M059J (cell line): ENCODE measurements at regions not wholly inside any gene's neighbourhood (a gene's known extent, or its start where the extent isn't known, plus 50 kb on each side); places are given as distances from the start of the nearest gene placed in this dataset.
"Not testable (repeated sequence)": the region's sequence is repeated elsewhere in the genome, so short reads cannot be mapped to it uniquely, and the experiment has no call there.

Source experiments
- DNase-seq: peaks from one replicate; pipeline ENCODE4 v3.0.0-alpha.2; 2012; ENCODE audit warnings: low read depth

DNA sequence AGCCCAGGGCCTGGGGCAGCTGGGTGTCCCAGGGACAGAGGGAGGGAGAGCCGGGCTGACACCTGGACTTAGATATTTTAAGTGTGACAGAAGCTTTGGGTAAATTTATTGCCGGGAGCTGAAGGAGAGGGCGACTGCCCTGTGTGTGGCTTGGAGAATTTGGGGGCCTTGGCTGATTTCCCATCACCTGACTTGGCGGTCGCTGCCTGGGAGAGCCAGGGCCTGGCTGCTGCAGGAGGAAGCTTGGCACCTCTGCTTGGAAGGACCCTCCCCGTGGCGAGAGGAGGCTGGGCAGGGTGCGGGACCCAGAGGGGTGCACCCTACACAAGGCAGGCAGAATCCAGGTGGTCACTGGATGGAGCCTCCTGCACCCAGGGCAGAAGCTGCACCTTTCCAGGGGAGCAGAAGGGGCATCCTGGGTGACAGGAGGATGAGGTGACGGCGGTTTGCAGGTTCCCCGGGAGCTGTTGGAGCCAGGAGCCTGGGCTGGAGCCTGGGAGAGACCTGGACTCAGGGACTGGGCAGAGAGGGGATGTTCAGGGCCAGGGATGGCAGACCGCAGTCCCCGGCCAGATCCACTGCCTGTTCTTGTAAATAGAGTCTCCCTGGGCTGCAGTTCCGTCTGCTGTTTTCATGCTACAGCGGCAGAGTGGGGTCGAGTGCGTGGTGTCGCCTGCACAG, 72.0 kb downstream of the RGS12 start:
- DNase-seq: no peak

DNA sequence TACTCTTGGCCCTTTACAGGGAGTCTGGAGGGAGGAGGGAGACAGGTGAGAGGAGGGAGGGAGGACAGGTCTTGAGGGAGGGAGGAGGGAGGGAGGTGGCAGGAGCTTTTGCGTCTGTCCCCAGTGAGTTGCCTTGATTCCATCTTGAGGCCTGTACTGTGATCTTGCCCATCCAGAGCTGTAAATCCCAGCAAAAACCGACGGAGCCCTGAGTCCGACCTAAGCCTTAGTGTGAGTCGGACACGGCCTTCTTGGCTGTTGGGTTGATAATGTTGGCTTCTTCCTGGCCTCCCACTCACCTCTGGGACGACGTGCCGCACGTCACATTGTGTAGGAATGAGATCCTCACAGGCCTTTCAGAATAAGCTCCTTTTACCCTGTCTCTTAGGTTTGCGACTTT, 72.5 kb downstream of the RGS12 start:
- no peak for DNase-seq

DNA sequence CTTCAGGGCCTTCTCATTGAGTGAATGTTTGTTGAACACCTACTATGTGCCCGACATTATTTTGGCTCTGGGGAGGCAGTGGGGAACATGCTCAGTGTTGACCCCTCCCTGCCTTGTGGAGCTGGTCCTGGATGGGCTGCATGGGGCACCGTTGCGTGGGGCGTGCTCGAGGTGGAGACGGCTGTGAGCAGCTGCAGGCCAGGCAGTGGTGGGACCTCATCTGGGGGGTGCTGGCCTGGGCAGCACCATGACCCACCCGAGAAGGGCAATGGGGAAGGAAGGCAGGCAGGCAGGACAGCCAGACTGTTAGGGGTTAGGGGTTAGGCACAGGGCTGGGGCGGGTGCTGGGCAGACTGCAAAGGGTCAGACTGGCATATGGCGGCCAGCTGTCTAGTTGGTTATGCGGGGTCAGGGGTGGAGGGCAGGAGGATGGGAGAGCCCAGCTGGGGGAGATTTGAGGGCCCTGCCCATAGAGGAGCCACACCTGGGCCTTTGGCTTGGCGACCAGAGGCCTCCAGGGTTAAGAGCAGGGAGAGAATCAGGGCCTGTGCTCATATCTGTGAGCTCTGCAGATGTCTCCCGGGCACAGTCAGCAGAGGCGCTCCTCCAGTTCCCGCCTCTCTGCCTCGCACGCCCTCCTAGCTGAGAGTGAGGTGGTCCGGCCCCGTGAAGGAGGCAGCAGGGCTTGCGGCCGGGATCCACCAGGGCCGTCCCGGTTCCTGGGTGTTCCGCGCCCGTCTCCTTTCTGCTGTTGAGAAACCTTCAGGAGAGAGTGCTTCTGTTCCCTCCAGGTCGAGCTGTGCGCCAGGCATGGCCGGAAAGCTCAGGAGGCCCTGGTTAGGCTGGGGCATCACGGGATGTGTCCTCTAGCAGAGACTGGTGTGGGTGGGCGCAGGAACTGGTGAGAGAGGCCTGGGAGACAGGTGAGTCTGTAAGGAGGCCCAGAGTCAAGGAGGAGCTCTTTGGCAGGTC, 73.3 kb downstream of the RGS12 start:
- no peak for DNase-seq

DNA sequence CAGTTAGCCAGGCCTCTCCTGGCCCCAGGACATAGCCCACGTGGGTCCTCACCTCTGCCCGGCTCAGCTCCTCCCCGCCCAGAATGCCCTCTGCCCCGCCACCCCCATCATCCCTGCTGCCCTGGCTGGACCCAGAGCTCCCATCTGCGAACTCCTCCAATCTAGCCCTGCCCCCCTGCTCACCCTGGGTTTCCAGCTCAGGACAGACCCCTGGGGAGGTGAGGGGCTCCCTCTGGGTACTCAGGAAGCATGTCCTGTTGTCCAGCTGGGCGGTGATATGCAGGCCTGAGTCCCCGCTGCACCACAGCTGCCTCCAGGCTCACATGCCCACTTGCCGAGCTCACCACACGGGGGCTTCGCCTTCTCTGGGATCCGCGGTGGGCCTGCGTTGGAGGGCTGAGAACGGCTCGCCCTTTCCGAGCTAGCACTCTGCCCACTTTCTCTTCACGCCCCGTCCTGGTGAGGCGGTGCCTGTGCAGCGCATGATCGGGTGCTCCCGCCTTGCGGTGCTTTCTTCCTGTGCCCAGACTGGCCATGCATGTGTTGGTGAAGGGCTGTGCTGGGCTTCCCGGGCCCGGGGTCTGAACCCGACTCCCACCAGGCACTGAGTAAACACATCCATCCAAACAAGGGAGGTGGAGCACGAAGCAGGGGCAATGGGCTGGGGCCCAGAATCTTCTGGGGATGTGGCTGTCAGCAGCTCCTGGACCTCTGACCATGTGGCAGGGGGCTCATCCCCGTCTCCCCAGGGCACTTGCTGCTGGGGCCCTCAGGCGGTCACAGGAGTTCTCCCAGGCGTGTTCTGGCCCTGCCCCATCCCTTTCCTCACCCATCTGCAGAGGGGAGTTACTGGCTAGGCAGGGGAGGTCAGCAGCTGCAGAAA, 74.3 kb downstream of the RGS12 start:
- DNase-seq: no peak

DNA sequence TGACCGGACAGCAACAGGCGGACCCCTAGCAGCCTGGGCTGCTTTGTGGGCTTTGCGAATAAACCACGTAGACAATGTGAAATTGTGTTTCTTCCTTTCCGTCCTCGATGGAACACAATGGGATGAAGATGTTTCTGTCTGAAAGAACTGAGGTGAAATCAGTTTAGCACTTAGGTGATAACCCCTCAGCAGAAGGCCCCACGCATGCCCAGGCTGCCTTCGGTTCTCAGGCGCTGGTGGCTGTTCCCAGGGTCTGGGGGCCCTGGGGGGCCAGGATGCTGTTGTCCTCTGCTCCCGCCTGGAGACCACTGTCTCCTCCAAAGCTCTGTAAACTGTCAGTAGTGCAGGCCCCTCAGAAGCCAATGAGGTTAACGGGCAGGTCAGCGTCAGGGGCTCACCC, 73.9 kb upstream of the HGFAC start:
- DNase-seq: no peak

DNA sequence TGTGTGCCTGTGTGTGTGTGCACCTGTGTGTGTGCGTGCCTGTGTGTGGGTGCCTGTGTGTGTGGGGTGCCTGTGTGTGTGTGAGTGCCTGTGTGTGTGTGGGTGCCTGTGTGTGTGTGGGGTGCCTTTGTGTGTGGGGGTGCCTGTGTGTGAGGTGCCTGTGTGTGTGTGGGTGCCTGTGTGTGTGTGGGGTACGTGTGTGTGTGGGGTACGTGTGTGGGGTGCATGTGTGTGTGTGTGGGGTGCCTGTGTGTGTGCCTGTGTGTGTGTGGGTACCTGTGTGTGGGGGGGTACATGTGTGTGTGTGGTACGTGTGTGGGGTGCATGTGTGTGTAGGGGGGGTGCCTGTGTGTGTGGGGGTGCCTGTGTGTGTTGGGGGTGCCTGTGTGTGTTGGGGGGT, 73.4 kb upstream of the HGFAC start:
- DNase-seq: no peak

DNA sequence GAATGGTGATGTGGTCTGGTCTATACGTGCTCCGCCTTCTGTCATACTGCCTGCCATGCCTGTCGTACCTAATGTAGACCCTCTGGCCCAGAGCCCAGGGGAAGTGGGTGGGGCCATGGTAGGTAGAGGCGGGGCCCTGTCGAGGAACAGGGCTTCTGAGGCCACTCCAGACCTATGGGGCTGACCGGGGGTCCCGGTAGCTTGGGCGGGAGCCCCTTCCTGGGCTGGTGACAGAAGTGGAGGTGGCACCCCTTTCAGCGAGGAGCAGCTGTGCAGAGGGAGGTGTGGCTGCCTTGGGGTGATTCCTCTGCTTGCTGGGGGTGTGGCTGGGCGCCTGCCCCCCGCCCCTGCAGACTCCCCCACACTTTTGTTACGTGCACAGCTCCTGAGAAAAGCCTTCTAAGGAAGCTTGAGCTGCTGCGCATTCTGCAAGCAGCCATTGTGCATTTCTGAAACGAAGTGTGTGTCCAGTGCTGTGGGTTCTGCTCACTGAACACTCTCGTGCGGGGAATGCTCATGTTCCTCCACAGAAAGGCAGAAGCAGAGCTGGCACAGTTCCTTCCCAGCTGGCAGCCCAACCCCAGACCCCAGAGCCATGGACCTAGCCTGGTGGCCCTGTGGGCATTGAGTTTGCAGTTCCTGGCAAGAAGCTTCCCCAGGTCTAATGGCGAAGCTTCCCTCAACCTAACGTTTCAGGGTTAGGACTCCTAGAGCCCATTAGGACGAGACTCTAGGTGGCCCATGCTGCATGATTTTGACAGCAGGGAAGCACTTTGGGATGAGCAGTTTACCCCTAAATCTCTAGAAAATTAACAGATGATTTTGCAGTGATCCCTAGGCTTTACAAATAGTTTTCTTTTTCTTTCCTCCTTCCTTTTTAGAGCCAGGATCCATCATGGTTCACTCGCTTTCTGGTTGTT, 72.7 kb upstream of the HGFAC start:
- DNase-seq: no peak

DNA sequence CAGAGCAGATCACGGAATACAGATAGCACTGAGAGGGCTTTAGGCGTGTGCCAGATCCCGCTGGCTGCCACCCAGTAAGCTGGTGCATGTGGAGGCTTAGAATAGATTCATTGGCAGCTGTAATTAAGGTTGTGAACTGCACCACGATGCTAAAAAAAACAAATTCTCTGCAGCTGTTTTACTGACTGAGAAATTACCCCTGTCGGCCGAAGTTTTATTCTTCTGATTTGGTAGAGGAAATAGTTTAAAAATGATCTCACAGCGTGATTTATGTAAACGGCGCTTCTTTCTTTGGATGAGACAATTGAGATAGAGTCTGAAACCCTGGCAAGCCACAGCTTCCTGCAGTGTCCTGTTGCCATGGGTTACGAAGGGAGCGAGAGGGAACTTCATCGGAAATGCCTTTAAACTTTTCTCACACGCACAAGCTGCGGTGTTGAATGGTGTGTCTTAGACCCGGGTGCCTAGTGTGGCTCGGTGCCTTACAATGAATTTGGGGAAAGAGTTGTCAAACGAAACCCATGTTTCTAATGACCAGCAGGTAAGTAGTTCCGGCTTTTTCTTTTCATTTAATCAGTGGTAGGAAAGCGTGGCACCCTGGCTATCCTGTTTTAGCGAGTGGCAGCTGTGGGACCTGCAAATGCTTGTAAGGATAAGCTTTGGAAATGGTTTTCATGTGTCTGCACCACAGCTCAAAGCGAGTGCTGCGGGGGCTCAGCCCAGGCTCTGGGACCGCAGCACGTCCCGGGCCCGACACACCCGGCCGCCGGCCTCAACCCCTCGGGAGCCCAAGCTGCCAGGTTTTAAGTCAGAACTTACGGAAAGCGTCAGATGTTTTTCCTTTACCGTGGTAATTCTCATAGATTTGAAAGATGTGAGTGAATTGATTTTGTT, 71.7 kb upstream of the HGFAC start:
- DNase-seq: peak; percentile 96

DNA sequence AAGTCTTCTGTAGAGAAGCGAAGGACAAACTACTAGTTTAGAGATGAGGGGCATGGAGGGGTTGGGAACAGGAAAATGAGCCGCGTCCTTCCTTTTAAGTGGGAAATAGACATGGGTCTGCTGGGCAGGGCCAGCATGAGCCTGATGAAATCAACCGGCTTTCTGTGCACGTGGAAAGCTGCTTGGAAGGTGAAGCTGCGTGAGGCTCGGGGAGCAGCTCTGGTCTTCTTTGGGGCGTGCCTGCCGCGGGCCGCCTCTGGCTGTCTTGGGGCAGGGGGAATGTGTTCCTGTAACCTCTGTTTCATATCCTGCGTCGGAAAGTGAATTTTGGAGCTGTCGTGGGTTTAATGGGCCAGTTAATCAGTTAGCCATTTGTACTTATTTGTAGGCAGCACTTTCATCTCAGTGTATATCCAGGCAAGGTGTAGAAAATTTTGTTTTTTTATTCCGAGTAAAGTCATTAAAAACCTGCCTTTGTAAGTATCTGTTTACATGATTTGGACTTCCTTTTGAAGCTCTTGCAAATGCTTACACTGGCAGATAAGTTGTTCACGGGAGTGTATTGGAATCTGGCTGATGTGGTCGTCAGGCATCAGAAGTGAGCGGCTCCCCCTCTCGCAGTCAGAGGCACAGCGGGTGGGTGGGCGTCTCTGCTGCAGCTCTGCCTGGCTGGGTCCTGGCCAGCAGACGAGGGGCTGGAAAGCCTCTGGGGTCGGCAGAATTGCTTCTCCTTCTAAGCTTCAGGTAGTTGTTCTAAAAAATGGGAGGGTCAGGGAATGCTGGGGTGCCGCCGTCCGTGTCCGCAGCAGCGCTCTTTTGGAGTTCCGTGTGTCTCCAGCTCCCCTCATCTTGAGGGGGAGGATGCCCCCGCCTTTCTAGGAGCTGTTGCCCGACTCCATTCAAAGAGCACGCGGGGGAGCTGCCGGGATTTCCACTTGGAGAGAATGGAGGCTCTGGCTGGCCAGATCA, 70.5 kb upstream of the HGFAC start:
- DNase-seq: no peak

DNA sequence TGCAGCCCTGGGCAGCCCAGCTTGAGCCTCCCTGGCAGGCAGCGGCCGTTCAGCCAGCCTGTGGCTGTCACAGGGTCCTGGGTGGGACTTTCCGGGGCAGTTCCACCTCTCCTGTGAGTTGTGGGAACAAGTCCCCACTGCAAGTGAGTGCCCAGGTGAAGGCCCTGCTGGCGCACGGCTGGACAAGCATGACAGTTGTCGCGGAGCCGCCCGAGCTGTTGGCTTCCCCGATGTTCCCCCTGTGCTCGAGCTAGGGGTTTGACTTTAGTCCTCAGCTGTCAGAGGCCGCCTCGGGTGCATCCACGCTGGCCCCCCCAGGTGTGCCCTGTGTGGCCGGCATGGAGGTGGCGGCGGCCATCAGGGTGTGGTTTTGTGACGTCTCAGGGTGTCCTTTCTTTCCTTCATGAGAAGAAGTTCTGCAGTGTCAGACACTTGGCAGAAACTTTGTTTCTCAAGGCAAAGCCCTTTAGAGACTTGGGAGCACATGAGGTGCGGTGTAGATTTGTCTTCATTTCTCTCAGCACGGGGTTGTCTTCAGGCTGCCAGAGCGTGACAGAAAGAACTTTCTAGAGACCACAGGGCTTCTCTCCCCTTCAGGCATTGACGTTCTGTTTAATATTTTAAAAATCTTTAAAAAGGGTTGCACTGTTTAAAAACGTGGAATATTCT, 69.4 kb upstream of the HGFAC start:
- no peak for DNase-seq

DNA sequence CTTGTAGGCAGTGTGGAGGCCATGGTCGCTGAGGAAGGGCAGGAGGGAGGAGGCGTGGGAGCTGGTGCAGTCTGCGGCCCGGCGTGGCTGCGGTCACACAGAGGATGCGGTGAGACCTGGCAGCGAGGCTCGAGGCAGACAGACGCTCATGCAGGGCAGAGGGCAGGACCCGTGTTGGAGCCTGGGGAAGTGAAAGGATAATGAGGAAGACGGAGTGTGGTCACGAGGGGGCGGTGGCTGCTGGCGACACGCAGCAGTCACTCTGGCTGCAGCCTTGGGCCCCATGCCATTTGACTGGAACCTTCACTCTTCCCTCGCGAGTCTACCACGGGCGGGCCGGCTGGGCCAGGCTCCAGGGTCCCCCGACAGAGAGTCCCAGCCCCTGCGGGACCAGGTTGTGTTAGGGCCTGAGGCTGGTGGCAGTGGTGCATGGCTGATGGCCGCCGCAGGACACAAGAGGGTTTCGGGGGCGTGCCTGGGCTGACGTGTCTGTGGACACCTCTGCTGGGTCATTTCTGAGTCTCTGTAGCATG, 68.8 kb upstream of the HGFAC start:
- no peak for DNase-seq

DNA sequence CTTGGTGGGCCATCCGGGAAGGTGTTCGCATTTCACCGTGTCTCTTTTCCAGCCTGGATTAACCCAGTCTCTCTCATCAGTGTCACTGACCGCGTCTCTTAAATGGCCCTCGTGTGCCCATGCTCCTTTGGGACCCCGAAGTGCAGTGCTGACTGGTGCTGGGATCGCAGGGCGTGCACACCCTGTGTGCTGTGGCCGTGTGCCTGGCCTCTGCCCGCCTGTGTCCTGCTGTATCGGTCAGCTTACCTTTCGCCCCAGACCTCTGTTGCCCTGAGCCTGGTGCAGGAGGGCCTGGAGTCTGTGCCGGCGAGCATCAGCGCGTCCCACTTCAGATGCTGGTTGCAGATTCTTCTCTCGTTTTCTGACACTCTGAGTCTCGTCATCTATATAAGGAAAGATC, 68.3 kb upstream of the HGFAC start:
- no peak for DNase-seq

DNA sequence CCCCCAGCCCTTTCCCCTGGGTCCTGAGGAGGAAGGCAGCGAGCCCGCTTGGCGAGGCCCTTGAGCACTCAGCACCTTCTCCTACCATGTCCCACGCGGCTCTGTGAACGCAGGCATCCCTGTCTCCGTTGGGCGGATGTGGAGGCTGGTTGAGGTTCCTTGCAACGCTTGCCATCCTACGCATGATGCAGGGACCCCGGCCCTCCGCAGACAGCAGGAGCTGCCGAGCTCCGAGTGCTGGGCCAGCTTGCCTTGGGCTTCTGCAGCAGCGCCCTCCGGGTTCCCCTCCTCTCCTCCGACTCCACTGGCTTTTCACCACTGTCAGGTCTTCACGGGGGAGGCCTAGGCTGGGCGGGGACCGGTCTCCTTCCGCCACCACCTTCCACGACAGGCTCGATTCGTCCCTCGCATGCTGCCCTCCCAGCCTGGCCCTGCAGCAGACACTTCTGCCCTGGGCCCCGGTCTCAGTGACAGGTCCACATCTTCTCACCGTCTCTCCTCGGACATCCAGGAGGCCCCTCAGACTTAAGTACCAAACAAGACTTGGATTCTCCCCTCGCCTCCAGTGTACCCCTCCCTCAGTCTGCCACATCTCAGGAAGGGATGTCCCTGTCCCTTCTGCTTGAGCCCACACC, 67.6 kb upstream of the HGFAC start:
- no peak for DNase-seq

DNA sequence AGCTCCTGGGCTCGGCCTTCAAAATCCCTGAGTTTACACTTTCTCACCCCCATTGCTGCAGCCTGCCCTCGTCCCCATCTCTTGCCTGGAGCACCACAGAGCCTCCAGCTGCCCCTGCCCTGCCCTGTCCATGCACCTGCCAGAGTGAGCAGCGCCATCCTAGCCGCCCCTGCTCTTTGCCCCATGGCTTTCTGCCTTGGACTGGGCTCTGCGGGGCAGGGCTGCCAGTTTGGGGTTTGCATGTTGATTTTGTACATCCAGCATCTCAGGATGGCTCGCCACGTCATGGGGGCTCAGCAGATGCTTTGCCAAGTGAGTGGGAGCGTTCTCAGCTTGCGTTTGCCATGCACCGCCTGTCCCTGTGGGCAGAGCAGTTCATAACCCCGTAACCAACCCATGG, 67.1 kb upstream of the HGFAC start:
- DNase-seq: no peak

DNA sequence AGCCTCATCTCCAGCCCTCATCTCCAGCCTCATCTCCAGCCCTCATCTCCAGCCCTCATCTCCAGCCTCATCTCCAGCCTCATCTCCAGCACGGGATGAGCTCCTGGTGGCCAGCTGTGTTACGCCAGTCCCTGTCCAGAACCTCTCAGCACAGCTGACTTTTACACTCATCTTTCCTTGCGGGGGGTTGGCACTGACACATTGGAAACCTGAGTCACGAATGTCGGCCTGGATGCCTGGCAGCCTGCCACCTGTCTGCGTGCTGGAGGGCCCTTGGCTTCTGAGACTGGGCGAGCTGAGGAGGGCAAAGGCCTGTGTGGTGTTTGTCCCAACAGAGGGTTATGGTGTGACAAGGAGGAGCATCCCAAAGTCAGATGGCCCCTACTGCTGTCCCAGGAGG, 66.1 kb upstream of the HGFAC start:
- DNase-seq: peak; percentile 96

DNA sequence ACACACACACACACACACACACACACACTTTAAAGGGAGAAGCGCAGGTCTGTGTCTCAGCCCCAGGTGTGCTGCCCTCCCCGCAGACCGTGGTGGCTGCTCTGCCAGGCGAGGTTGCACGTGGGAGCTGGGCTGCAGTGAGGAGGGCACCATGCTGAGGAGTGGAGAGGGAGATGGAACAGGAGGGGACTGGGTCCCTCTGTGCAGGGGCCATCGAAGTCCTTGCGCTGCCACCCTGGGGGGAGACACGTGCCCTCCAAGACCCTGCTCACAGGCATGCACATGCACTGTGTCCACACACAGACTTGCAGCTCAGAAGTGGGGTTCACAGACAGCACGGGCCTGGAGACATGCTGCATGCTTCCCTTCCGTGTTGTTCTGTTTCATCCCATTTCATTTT, 65.5 kb upstream of the HGFAC start:
- no peak for DNase-seq

DNA sequence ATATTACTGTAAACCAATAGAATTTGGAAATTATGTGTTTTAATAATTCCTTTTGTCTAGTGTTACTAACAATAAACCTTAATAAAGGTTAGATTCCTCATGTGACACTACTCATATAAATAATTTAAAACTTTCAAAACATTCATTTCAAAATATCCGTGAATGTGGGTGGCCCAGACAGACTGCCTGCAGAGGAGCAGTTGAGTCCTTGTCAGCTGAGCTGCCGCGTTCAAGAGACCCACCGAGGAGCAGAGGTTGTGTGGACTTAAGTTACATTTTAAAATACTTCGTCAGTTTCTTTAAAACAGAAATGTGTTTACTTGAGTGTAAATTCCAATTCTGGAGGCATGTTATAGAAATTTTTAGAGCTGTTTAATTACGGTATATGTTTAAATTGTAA, 64.2 kb upstream of the HGFAC start:
- no peak for DNase-seq

DNA sequence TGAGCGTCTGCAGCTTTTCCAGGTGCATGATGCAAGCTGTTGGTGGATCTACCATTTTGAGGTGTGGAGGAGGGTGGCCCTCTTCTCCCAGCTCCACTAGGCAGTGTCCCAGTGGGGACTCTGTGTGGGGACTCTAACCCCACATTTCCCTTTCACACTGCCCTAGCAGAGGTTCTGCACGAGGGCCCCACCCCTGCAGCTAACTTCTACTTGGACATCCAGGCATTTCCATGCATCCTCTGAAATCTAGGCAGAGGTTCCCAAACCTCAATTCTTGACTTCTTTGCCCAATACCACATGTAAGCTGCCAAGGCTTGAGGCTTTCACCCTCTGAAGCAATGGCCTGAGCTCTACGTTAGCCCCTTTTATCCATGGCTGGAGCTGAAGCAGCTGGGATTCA, 61.4 kb upstream of the HGFAC start:
- DNase-seq: not testable (repeated sequence)
